Ovary (tissue), 7 donors: ENCODE measurements at regions not wholly inside any gene's neighbourhood (a gene's known extent, or its start where the extent isn't known, plus 50 kb on each side); places are given as distances from the start of the nearest gene placed in this dataset.

Experiments used
- DNase-seq, 5 donors: peaks; one replicate each; pipeline ENCODE4 v3.0.0-alpha.2; 2019 to 2020
- H3K27ac ChIP-seq, 2 donors: fragments of 200-600 bp; one replicate each; pipeline versions ENCODE4 v1.5.1 to v1.8.0; 2019 to 2022
- H3K27me3 ChIP-seq: fragments of 200-600 bp; one replicate; pipeline ENCODE4 v1.8.0; 2022
- H3K36me3 ChIP-seq: fragments of 200-600 bp; sonication (generic); one replicate; pipeline ENCODE4 v1.5.1; 2019
- H3K4me1 ChIP-seq: one replicate; pipeline ENCODE4 v1.8.1; 2013; ENCODE audit warnings: mild to moderate bottlenecking, moderate library complexity; ENCODE audit not compliant: insufficient read depth
- H3K4me3 ChIP-seq: fragments of 200-600 bp; sonication (generic); one replicate; pipeline ENCODE4 v1.5.1; 2017
- H3K9me3 ChIP-seq, 2 donors: fragments of 200-600 bp in 1 of 2; sonication (generic) in 1 of 2; one replicate each; pipeline versions ENCODE4 v1.5.1 to v1.8.1; 2013 to 2019; ENCODE audit warnings: mild to moderate bottlenecking in 1 of 2, moderate library complexity in 1 of 2
- EP300 ChIP-seq: sonication (generic); formaldehyde crosslinking; IDR thresholded peaks from one replicate; pipeline ENCODE4 v1.6.1; 2017; ENCODE audit warnings: antibody characterized with exemption
- POLR2A ChIP-seq: fragments of 450-650 bp; IDR thresholded peaks from one replicate; pipeline ENCODE4 v1.6.1; 2017; ENCODE audit warnings: antibody characterized with exemption, mild to moderate bottlenecking, moderate library complexity
- WGBS, 3 donors: extraction: QIAGEN DNeasy Blood & Tissue Kit in 1 of 3; methylation state at CpG; one replicate each; pipeline versions ENCODE4 v1.1.5 to v1.1.7; 2013 to 2017; 5-methylcytosine and 5-hydroxymethylcytosine counted together
- intact Hi-C, 4 donors: fragments of 100-400 bp; cut with DNase I; formaldehyde crosslinking; loops; one replicate each; pipeline versions ENCODE4 v1.11.0 to v1.15.1; 2022 to 2023
- TF ChIP-seq, protein P1 (sequence below), 3 donors: fragments of 450-650 bp in 2 of 3; fragments of 200-600 bp in 1 of 3; IDR thresholded peaks; one replicate each; pipeline versions ENCODE4 v1.5.1 to v1.8.0; 2016 to 2022; ENCODE audit warnings: antibody characterized with exemption in 3 of 3, mild to moderate bottlenecking in 1 of 3
- donor health status: DM: no; HTN: no; CAD: no; lungs with moderate emphysema.
- donor health status: DM: no; HTN: no; CAD: no.
- donor health status: Bipolar disorder and iron deficiency.
- donor health status: DM: no; HTN: no; CAD: no.
- donor health status: DM: yes; HTN: yes; CAD: no.

DNA sequence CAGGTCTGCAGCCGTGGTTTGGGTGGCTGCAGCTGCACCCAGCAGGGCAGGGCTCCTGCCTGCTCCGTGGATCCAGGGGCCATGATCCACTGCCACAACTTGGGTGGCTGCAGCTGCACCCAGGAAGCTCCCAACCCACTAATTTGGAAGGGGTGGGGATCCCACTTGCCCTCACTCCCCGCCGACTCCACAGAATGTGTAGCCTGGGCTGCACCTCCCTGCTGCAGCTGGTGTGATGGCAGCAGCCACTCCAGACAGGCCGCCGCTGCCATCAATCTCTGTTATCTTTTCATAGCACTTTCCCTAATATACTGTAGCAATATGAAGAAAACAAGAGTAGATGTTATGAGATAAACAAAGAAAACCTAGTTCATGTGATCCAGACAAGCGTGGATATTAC is 137.8 kb upstream of the CNTN3 start:
- no peak for DNase-seq
- TF ChIP-seq EP300 (no peak), POLR2A (no peak)
- TF ChIP-seq, protein P1, sequence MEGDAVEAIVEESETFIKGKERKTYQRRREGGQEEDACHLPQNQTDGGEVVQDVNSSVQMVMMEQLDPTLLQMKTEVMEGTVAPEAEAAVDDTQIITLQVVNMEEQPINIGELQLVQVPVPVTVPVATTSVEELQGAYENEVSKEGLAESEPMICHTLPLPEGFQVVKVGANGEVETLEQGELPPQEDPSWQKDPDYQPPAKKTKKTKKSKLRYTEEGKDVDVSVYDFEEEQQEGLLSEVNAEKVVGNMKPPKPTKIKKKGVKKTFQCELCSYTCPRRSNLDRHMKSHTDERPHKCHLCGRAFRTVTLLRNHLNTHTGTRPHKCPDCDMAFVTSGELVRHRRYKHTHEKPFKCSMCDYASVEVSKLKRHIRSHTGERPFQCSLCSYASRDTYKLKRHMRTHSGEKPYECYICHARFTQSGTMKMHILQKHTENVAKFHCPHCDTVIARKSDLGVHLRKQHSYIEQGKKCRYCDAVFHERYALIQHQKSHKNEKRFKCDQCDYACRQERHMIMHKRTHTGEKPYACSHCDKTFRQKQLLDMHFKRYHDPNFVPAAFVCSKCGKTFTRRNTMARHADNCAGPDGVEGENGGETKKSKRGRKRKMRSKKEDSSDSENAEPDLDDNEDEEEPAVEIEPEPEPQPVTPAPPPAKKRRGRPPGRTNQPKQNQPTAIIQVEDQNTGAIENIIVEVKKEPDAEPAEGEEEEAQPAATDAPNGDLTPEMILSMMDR (IDR thresholded peaks at IDR 0.05) = no peak
- H3K4me3 ChIP-seq = no peak overlapping the region
- H3K27me3 ChIP-seq = no peaks in the 10 kb centered on the region
- intact Hi-C loops = no loop called here
- H3K27ac ChIP-seq = no peak overlapping the region
- no peaks in the 10 kb centered on the region for H3K4me1 ChIP-seq
- no peaks in the 10 kb centered on the region for H3K36me3 ChIP-seq
- H3K9me3 ChIP-seq = no peaks in the 10 kb centered on the region
- WGBS, 3 donors = 89 to 93% (median 90%) methylated on average over 7 of the region's 7 CpGs

DNA sequence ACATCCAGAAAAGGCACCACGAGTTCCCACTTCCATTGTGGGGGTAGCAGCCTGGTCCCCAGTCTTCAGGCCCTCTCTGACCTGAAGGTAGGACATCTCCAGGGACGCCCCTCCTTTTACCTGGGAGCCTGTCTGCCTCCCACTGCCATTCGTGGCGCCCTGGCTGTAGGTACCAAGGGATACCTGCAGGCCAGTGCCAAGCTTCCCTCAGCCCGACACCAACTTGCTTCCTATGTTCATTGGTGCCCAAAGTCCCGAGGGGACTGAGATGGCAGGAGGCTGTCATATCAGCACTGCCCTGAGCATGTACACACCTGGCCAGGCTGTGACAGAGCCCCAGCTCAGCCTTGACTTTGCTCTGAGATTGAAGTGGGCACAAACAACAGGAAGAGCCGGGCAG is 137.3 kb upstream of the CNTN3 start:
- H3K4me3 ChIP-seq = no peak overlapping the region
- H3K4me1 ChIP-seq = no peaks in the 10 kb centered on the region
- no peak for DNase-seq
- intact Hi-C loops = no loop called here
- no peak for TF ChIP-seq POLR2A
- TF ChIP-seq EP300 = no peak
- TF ChIP-seq, protein P1 (IDR thresholded peaks at IDR 0.05) = no peak
- 87 to 94% (median 88%) methylated on average over 6 to 7 of the region's 7 CpGs for WGBS, 3 donors
- H3K9me3 ChIP-seq = no peaks in the 10 kb centered on the region
- no peaks in the 10 kb centered on the region for H3K36me3 ChIP-seq
- no peak overlapping the region for H3K27ac ChIP-seq
- H3K27me3 ChIP-seq = no peaks in the 10 kb centered on the region

DNA sequence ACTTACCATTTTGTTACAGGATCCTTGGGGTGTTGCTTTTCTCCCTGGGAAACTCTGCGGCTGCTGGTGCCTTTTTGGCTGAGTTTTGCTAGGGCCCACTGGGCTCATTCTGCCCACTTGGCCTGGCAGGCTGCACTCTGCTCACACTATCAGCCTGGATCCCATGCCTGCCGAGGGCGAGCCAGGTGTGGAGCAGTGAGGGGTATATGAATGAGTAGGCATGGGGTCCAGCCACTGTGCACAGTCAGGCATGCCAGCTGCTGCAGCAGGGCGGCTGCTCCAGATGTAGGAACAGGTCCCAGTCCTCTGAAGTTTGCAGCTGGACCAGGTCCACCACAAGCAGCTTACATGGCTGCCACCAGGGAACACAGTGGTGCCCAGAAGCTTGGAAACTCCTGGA is 136.4 kb upstream of the CNTN3 start:
- no peaks in the 10 kb centered on the region for H3K4me1 ChIP-seq
- DNase-seq = no peak
- 92 to 98% (median 94%) methylated on average over 4 of the region's 4 CpGs for WGBS, 3 donors
- TF ChIP-seq, protein P1 (IDR thresholded peaks at IDR 0.05) = no peak
- TF ChIP-seq EP300 = no peak
- H3K9me3 ChIP-seq = no peaks in the 10 kb centered on the region
- intact Hi-C loops = no loop called here
- no peak overlapping the region for H3K27ac ChIP-seq
- no peaks in the 10 kb centered on the region for H3K36me3 ChIP-seq
- H3K4me3 ChIP-seq = no peak overlapping the region
- no peaks in the 10 kb centered on the region for H3K27me3 ChIP-seq

DNA sequence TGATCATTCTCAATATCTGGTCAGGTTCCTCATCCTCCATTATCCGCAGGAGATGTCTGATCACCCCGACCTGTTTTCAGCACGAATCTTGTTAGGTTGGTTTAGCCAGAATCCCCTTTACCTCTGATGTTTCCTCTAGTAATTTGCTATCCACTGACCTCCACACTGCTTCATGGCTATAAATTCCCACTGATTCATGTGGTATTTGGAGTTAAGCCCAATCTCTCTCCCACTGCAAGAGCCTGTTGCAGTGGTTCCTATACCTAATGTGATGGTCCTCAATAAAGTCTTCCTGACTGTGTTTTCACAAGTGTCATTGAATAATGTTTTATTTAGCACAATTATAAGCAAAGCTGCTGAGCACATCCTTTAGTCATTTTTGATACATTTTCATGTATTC is 124.8 kb upstream of the CNTN3 start:
- no peaks in the 10 kb centered on the region for H3K4me1 ChIP-seq
- H3K4me3 ChIP-seq = no peak overlapping the region
- 81 to 82% (median 81%) methylated on average over 3 of the region's 3 CpGs for WGBS, 3 donors
- no peaks in the 10 kb centered on the region for H3K36me3 ChIP-seq
- no peaks in the 10 kb centered on the region for H3K27me3 ChIP-seq
- DNase-seq = no peak
- H3K9me3 ChIP-seq = no peaks in the 10 kb centered on the region
- no peak overlapping the region for H3K27ac ChIP-seq
- TF ChIP-seq, protein P1 (IDR thresholded peaks at IDR 0.05) = no peak
- TF ChIP-seq POLR2A = no peak
- TF ChIP-seq EP300 = no peak
- intact Hi-C loops = no loop called here

DNA sequence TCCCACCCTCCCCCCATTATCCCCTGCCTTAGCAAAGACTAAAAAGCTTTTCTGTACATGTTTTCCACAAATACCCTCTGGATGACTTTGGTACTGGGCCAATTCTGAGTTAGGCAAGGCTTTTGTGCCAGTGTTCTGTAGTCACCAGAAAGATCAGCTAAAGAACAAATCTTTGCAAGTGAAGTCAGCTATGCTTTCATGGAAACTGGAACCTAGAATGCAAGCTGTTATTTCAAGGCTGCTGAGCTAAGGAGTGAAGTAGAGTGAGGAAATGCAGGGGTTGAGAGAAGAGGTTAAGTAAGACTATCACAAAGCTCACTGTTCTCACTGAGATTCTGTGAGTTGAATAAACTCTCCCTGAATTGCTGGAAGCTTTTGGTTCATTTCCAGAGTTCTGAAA is 107.8 kb upstream of the CNTN3 start:
- no peak overlapping the region for H3K4me3 ChIP-seq
- H3K36me3 ChIP-seq = no peaks in the 10 kb centered on the region
- H3K9me3 ChIP-seq = no peaks in the 10 kb centered on the region
- no peaks in the 10 kb centered on the region for H3K4me1 ChIP-seq
- no peak overlapping the region for H3K27ac ChIP-seq
- intact Hi-C loops = no loop called here
- no peaks in the 10 kb centered on the region for H3K27me3 ChIP-seq
- DNase-seq = no peak
- TF ChIP-seq POLR2A = no peak
- TF ChIP-seq, protein P1 (IDR thresholded peaks at IDR 0.05) = no peak
- TF ChIP-seq EP300 = no peak
